Immature natural killer cell (primary cell): ENCODE measurements at regions not wholly inside any gene's neighbourhood (a gene's known extent, or its start where the extent isn't known, plus 50 kb on each side); places are given as distances from the start of the nearest gene placed in this dataset.

Experiments used
- DNase-seq, 3 donors: peaks; one replicate each; pipeline ENCODE4 v3.0.0; 2022; ENCODE audit warnings: mixed read lengths in 1 of 3
- H3K27ac Mint-ChIP-seq, 6 donors: one replicate each; pipeline ENCODE4 v1.8.0; 2020; ENCODE audit warnings: mixed read lengths in 6 of 6, mild to moderate bottlenecking in 5 of 6, inconsistent platforms in 4 of 6, moderate library complexity in 3 of 6
- H3K27me3 Mint-ChIP-seq, 3 donors: one replicate each; pipeline ENCODE4 v1.8.0; 2020 to 2021; ENCODE audit warnings: low read depth in 3 of 3, mild to moderate bottlenecking in 3 of 3, mixed read lengths in 3 of 3, moderate library complexity in 3 of 3, inconsistent platforms in 1 of 3
- H3K36me3 Mint-ChIP-seq, 3 donors: one replicate each; pipeline ENCODE4 v1.8.0; 2020; ENCODE audit warnings: mixed read lengths in 3 of 3, inconsistent platforms in 2 of 3, mild to moderate bottlenecking in 2 of 3
- H3K4me1 Mint-ChIP-seq, 2 donors: one replicate each; pipeline ENCODE4 v1.8.0; 2020; ENCODE audit warnings: inconsistent platforms in 2 of 2, mild to moderate bottlenecking in 2 of 2, mixed read lengths in 2 of 2, moderate library complexity in 1 of 2
- H3K4me3 Mint-ChIP-seq, 5 donors: one replicate each; pipeline ENCODE4 v1.8.0; 2020; ENCODE audit warnings: mild to moderate bottlenecking in 5 of 5, mixed read lengths in 5 of 5, inconsistent platforms in 3 of 5, moderate library complexity in 3 of 5
- H3K9me3 Mint-ChIP-seq, 6 donors: one replicate each; pipeline ENCODE4 v1.8.0; 2020; ENCODE audit warnings: mild to moderate bottlenecking in 6 of 6, mixed read lengths in 6 of 6, inconsistent platforms in 4 of 6, moderate library complexity in 3 of 6

GRCh38 chr10:44294726-44295412 lies 90.0 kb downstream of the CXCL12 start:
- Mint-ChIP-seq H3K36me3 (no peaks in the 10 kb centered on the region), H3K27ac (no peak overlapping the region), H3K9me3 (no peaks in the 10 kb centered on the region), H3K27me3 (peaks cover 0 to 11% (median 5%) of the 10 kb centered on the region in 3 donors), H3K4me3 (no peak overlapping the region), H3K4me1 (no peaks in the 10 kb centered on the region)
- DNase-seq: no peak

GRCh38 chr10:44293842-44294241 lies 91.1 kb downstream of the CXCL12 start:
- Mint-ChIP-seq H3K27me3 (peaks cover 2 to 11% (median 4%) of the 10 kb centered on the region in 3 donors), H3K9me3 (no peaks in the 10 kb centered on the region), H3K4me1 (no peaks in the 10 kb centered on the region), H3K4me3 (no peak overlapping the region), H3K36me3 (no peaks in the 10 kb centered on the region), H3K27ac (no peak overlapping the region)
- DNase-seq: no peak

DNA sequence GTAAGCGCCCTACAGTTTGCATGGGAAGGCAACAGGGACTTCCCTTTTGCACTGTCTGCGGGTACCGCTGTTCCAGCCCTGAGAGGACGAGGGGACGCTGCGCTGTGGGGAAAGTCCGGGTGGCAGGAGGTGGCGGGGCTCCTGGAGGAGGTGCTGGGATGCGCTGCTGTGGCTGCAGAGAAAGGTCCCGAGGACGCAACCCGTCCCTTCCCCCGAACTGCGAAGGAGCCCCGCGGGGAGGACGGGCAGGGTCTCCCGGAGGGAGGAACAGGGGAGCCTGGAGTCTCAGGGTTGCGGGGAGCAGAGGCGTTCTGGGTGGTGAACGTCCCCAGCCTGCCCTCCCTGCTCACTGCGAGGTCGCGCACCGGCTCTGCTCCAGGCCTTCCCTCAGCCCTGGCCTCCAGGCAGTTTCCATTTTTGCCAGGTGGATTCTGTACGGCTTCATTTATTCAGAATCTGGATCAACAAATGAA lies 91.6 kb downstream of the CXCL12 start:
- H3K36me3 Mint-ChIP-seq: no peaks in the 10 kb centered on the region
- H3K4me3 Mint-ChIP-seq: no peak overlapping the region
- peaks cover 2 to 11% (median 4%) of the 10 kb centered on the region in 3 donors for H3K27me3 Mint-ChIP-seq
- no peak for DNase-seq
- no peaks in the 10 kb centered on the region for H3K9me3 Mint-ChIP-seq
- no peak overlapping the region for H3K27ac Mint-ChIP-seq
- no peaks in the 10 kb centered on the region for H3K4me1 Mint-ChIP-seq

GRCh38 chr10:44292390-44293002 lies 92.4 kb downstream of the CXCL12 start:
- Mint-ChIP-seq H3K9me3 (no peaks in the 10 kb centered on the region), H3K4me3 (no peak overlapping the region), H3K27me3 (peaks cover 4 to 11% (median 4%) of the 10 kb centered on the region in 3 donors), H3K4me1 (no peaks in the 10 kb centered on the region), H3K36me3 (no peaks in the 10 kb centered on the region), H3K27ac (no peak overlapping the region)
- no peak for DNase-seq

DNA sequence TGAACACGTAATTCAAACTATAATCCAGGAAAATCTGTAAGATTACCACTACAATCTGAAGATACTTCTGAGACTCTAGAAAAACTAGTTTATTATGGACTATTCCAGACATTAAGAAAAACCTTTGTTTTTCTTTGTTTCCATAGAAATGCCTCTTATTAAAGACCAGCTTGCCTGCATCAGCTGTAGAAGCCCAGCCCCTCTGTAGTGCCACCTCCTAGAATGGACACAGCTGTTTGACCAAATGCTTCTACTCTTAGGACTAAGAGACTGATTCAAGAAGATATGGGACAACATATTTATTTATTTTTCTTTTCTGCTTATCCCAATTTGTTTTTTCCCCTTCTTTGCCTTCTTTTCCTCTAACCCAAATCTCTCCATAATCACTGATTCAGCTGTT lies 93.8 kb downstream of the CXCL12 start:
- DNase-seq: no peak
- H3K9me3 Mint-ChIP-seq: no peaks in the 10 kb centered on the region
- H3K4me1 Mint-ChIP-seq: no peaks in the 10 kb centered on the region
- H3K27me3 Mint-ChIP-seq: peaks cover 4 to 13% (median 6%) of the 10 kb centered on the region in 3 donors
- no peak overlapping the region for H3K27ac Mint-ChIP-seq
- H3K36me3 Mint-ChIP-seq: no peaks in the 10 kb centered on the region
- no peak overlapping the region for H3K4me3 Mint-ChIP-seq

DNA sequence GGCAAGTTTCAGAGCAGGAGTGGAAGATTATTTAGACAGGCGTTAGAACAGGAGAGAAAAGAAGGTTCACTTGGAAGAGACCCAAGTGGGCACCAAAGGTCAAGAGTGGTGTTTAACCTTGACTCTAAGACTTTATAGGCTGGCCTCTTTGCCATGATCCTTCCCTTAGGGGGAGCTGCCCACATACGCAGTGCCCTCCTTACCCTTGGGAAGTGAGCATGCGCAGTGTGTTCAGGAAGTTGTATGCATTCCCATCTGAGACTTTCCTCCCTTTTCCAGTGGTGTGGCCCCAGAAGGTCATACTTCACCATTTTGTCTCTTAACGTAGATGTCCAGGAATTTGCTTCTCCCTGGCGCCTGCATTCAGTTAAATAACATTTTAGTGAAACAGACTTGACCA lies 95.8 kb downstream of the CXCL12 start:
- no peak overlapping the region for H3K4me3 Mint-ChIP-seq
- H3K27me3 Mint-ChIP-seq: peaks cover 5 to 13% (median 6%) of the 10 kb centered on the region in 3 donors
- H3K27ac Mint-ChIP-seq: no peak overlapping the region
- no peaks in the 10 kb centered on the region for H3K4me1 Mint-ChIP-seq
- no peaks in the 10 kb centered on the region for H3K9me3 Mint-ChIP-seq
- no peak for DNase-seq
- H3K36me3 Mint-ChIP-seq: no peaks in the 10 kb centered on the region

DNA sequence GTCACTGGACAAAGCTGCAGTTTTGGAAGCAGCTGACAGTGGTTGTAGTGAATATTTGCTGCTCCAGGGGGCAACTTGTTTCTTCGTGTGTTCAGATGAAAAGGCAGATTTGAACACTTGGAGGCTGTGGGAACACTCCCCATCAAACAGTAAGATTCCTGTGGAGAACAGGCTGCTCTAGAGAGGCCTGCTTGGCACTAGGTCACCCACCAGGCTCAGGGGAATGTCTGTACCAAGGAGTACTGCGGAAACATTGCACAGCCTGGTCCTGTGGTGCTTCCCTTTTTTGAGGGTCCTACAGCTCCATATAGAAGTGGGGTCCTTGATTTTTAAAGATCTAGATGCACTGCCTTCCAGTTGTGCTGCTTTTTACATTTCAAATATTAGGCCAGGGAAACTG lies 97.5 kb downstream of the CXCL12 start:
- DNase-seq: no peak
- peaks cover 6 to 10% (median 7%) of the 10 kb centered on the region in 3 donors for H3K27me3 Mint-ChIP-seq
- H3K27ac Mint-ChIP-seq: no peak overlapping the region
- no peaks in the 10 kb centered on the region for H3K4me1 Mint-ChIP-seq
- H3K9me3 Mint-ChIP-seq: no peaks in the 10 kb centered on the region
- H3K36me3 Mint-ChIP-seq: no peaks in the 10 kb centered on the region
- no peak overlapping the region for H3K4me3 Mint-ChIP-seq

GRCh38 chr10:44284198-44285084 lies 100.5 kb downstream of the CXCL12 start:
- Mint-ChIP-seq H3K36me3 (no peaks in the 10 kb centered on the region), H3K27ac (no peak overlapping the region)

GRCh38 chr10:44282626-44283300 lies 102.1 kb downstream of the CXCL12 start:
- DNase-seq: no peak
- H3K36me3 Mint-ChIP-seq: no peaks in the 10 kb centered on the region
- H3K27ac Mint-ChIP-seq: no peak overlapping the region
- H3K27me3 Mint-ChIP-seq: peaks cover 2 to 5% (median 4%) of the 10 kb centered on the region in 3 donors
- no peak overlapping the region for H3K4me3 Mint-ChIP-seq
- no peaks in the 10 kb centered on the region for H3K4me1 Mint-ChIP-seq
- H3K9me3 Mint-ChIP-seq: no peaks in the 10 kb centered on the region

More at GRCh38 chr10:44284198-44285084, 100.5 kb downstream of the CXCL12 start:
- Mint-ChIP-seq H3K27me3 (peaks cover 2 to 4% (median 4%) of the 10 kb centered on the region in 3 donors), H3K4me1 (no peaks in the 10 kb centered on the region), H3K4me3 (no peak overlapping the region), H3K9me3 (no peaks in the 10 kb centered on the region)
- DNase-seq: no peak

GRCh38 chr10:44281662-44282061 lies 103.2 kb downstream of the CXCL12 start:
- no peak overlapping the region for H3K4me3 Mint-ChIP-seq
- H3K27me3 Mint-ChIP-seq: peaks cover 2 to 6% (median 5%) of the 10 kb centered on the region in 3 donors
- no peak overlapping the region for H3K27ac Mint-ChIP-seq
- H3K9me3 Mint-ChIP-seq: no peaks in the 10 kb centered on the region
- no peaks in the 10 kb centered on the region for H3K36me3 Mint-ChIP-seq
- DNase-seq: no peak
- no peaks in the 10 kb centered on the region for H3K4me1 Mint-ChIP-seq

- H3K4me1 Mint-ChIP-seq: no peaks in the 10 kb centered on the region
- no peak for DNase-seq
- no peak overlapping the region for H3K27ac Mint-ChIP-seq
- no peaks in the 10 kb centered on the region for H3K36me3 Mint-ChIP-seq
- H3K9me3 Mint-ChIP-seq: peaks cover 0 to under 1% (median 0%) of the 10 kb centered on the region in 6 donors
- H3K27me3 Mint-ChIP-seq: peaks cover under 1 to 6% (median 5%) of the 10 kb centered on the region in 3 donors
- no peak overlapping the region for H3K4me3 Mint-ChIP-seq
Observed at GRCh38 chr10:44281089-44281613, 103.7 kb downstream of the CXCL12 start.

- Mint-ChIP-seq H3K27ac (no peak overlapping the region), H3K9me3 (peaks cover 0 to 2% (median 0%) of the 10 kb centered on the region in 6 donors), H3K36me3 (no peaks in the 10 kb centered on the region), H3K4me3 (no peak overlapping the region), H3K4me1 (no peaks in the 10 kb centered on the region), H3K27me3 (peaks cover 2 to 6% (median 4%) of the 10 kb centered on the region in 3 donors)
- no peak for DNase-seq
Observed at GRCh38 chr10:44280226-44281014, 104.5 kb downstream of the CXCL12 start.
